Activated CD4-positive, alpha-beta T cell treated with anti-CD3 and anti-CD28 coated beads, Interleukin-2, Interleukin-4, amounts not matched to agents 100 ng/mL and 50 ng/mL, durations not matched to agents 16 hours and 8 hours (primary cell): ENCODE measurements at regions not wholly inside any gene's neighbourhood (a gene's known extent, or its start where the extent isn't known, plus 50 kb on each side); places are given as distances from the start of the nearest gene placed in this dataset.
"Not testable (repeated sequence)": the region's sequence is repeated elsewhere in the genome, so short reads cannot be mapped to it uniquely, and the experiment has no call there.

Experiments used
- DNase-seq: peaks from one replicate; pipeline ENCODE4 v3.0.0-alpha.2; 2020; ENCODE audit warnings: low spot score

- DNase-seq: not testable (repeated sequence)
Observed at GRCh38 chr3:177457204-177457603, 259.9 kb upstream of the TBL1XR1 start.

- no peak for DNase-seq
Observed at GRCh38 chr3:177459401-177459800, 262.1 kb upstream of the TBL1XR1 start.

DNA sequence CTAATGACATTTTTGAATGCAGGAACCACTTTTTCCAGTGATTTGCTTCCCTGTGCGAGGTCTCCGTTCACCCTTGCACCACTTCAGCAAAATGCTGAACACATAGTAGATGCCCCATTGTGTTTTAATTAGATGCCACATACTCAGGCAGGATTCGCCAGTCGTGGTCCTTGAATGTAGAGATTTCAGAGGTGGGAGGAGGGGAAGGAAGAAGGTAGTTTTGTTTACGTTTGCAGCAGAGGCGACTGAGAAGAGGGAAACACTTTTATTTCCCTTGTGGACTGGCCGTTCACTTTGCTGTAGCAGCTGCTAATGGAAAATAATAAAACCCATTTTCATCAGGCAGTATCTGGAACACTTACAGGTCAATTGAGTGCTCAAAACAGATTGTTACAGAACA, 262.8 kb upstream of the TBL1XR1 start:
- DNase-seq: no peak

DNA sequence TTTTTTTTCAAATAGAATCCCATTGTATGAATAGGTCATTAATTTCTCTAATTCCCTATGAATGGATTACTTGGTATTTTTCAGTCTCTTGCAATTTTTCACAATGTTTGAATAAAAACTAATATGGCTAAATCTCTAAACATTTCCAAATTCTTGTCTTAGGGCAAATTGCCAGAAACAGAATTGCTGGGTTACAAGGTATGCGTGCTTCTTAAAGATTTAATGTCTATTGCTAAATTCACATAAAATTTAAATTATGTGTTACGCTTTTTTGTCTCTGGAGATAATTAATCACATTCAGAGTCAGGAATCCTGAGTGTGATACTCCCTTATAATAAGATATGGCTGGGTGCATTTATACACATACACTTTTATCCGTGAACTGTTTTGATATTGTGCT, 264.5 kb upstream of the TBL1XR1 start:
- DNase-seq: no peak

DNA sequence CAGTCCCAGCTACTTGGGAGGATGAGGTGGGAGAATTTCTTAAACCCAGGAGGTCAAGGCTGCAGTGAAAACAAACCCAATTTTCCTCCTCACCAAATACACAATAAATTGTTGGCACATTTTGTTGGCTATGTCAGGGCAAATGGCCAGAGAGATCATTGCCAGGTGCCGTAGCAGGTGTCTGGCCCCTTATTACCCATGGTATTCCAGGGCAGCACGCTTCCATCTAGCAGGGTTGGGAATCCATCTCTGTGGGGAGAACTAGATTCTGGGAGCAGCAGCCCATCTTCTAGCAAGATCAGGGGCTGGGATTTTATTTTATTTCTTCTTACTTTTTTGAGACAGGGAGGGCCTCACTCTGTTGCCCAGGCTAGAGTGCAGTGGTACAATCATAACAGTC, 266.1 kb upstream of the TBL1XR1 start:
- not testable (repeated sequence) for DNase-seq

- peak; percentile 25 for DNase-seq
Observed at GRCh38 chr3:177463863-177464262, 266.6 kb upstream of the TBL1XR1 start.

- DNase-seq: no peak
Observed at GRCh38 chr3:177464392-177465256, 267.3 kb upstream of the TBL1XR1 start.

GRCh38 chr3:177465257-177465642, 268.0 kb upstream of the TBL1XR1 start:
- no peak for DNase-seq

GRCh38 chr3:177466074-177466473, 268.8 kb upstream of the TBL1XR1 start:
- no peak for DNase-seq

- not testable (repeated sequence) for DNase-seq
Observed at GRCh38 chr3:177466622-177467021, 269.3 kb upstream of the TBL1XR1 start.

- no peak for DNase-seq
Observed at GRCh38 chr3:177467247-177467985, 270.1 kb upstream of the TBL1XR1 start.

GRCh38 chr3:177468331-177468730, 271.0 kb upstream of the TBL1XR1 start:
- DNase-seq: no peak

GRCh38 chr3:177468816-177469215, 271.5 kb upstream of the TBL1XR1 start:
- no peak for DNase-seq

DNA sequence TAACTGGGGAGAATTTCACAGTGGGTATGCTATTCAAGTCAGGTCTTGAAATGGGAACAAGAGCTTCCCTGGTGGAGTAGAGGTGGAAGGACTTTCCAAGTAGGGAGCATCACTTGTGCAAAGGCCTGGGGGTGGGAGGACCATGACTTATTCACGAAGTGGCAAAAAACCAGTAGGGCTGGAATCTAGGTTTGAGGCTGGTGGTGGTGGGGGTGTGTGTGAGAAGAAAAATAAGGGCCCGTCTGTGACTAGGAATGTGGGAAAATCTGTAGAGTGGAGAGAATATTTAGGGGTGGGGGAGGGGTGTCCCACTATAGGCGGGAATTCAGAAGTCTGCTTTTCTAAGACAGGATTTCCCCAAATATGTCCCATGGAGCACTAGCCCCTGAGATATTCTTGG, 271.9 kb upstream of the TBL1XR1 start:
- DNase-seq: no peak

- DNase-seq: no peak
Observed at GRCh38 chr3:177470197-177470941, 273.1 kb upstream of the TBL1XR1 start.

DNA sequence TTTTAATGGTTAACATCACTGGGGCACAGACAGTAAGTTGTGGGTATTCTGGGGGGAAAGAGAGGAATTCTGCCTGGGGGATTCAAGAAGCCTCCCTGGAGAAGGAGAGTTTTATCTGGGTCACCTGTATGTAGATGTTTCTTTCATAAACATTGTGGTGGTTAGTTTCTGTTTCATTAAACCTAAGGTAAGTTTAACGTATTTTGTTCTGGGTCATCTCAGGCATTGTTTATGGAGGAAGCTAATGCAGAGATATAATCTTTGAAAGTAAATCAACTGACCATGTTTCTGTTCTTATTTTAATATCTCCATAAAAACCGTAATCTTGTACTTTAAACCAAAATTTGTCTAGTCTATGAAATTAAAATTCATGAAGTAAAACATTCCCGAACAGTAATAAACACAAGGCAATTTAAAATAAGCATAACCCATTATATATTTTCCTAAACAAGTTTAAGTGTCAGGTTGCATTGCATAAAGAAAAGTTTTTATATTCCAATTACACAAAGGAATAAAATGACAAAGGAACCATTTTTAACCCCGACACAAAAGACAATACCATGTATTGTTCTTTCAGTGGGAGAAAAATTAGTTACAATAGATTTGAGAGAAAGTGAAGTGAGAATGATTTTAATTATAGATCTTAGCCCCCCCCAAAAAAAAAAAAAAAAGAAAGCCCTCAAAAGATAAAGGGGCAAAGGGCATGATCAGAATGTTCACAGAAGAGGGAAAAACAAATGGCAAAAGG, 274.6 kb upstream of the TBL1XR1 start:
- DNase-seq: no peak

DNA sequence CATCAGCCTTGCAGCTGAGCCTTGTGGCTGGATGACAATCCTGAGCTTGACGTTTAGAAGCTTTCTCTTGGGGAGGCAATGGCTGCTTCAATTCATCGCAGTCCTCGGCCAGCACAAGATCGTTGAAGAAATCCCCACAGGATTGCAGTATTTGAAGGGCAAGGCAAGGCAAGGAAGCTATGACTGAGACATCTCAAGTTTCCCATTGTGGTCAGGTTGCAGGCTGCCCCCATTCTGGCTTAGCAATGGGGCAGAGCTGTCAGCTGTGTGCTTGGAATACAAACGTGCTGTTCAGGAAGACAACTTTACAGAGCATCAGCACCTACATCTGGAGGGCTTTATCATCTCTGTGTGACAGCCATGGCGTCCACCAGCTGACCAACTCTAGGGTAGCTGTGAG, 275.9 kb upstream of the TBL1XR1 start:
- no peak for DNase-seq

- DNase-seq: no peak
Observed at GRCh38 chr3:177473903-177474302, 276.6 kb upstream of the TBL1XR1 start.

- no peak for DNase-seq
Observed at GRCh38 chr3:177474652-177475355, 277.5 kb upstream of the TBL1XR1 start.

GRCh38 chr3:177475356-177475665, 278.0 kb upstream of the TBL1XR1 start:
- DNase-seq: no peak

DNA sequence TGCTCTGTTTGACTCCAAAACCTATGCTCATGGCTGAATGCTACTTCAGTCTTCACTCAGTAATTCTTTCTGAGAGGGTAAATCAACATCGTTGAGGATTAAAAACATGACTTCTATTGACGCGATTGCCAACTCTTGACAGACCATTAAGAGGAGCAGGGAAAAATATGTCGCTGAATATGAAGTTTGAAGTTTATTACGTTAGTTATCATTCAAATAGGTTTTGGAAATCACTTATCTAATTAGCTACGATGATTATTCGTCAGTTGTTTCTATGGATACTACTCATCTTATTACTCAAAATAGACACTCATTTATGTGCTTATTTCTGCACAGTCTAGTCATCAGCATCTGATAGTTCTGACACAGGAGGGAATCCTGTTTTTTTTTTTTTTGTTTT, 279.2 kb upstream of the TBL1XR1 start:
- no peak for DNase-seq
